ENCODE measurements at regions not wholly inside any gene's neighbourhood (a gene's known extent, or its start where the extent isn't known, plus 50 kb on each side); places are given as distances from the start of the nearest gene placed in this dataset.
"Not testable (repeated sequence)": the region's sequence is repeated elsewhere in the genome, so short reads cannot be mapped to it uniquely, and the experiment has no call there.

- peak; percentile 77 for DNase-seq (ENCODE audit: low spot score)
Observed at GRCh38 chr2:196486146-196486545, 153.4 kb upstream of the CCDC150 start.

GRCh38 chr2:196487417-196487816 is 152.1 kb upstream of the CCDC150 start:
- no peak for DNase-seq (ENCODE audit: low spot score)

- no peak for DNase-seq (ENCODE audit: low spot score)
Observed at GRCh38 chr2:196489371-196489770, 150.1 kb upstream of the CCDC150 start.

- no peak for DNase-seq (ENCODE audit: low spot score)
Observed at GRCh38 chr2:196492946-196493345, 146.6 kb upstream of the CCDC150 start.

- DNase-seq (ENCODE audit: low spot score) = no peak
Observed at GRCh38 chr2:196498962-196499361, 140.6 kb upstream of the CCDC150 start.

- DNase-seq (ENCODE audit: low spot score) = no peak
Observed at GRCh38 chr2:196499686-196500085, 139.8 kb upstream of the CCDC150 start.

GRCh38 chr2:196500686-196501431 is 138.7 kb upstream of the CCDC150 start:
- DNase-seq (ENCODE audit: low spot score) = no peak

- no peak for DNase-seq (ENCODE audit: low spot score)
Observed at GRCh38 chr2:196501836-196502235, 137.7 kb upstream of the CCDC150 start.

GRCh38 chr2:196502386-196502785 is 137.1 kb upstream of the CCDC150 start:
- no peak for DNase-seq (ENCODE audit: low spot score)

GRCh38 chr2:196503398-196503797 is 136.1 kb upstream of the CCDC150 start:
- no peak for DNase-seq (ENCODE audit: low spot score)

- DNase-seq (ENCODE audit: low spot score) = no peak
Observed at GRCh38 chr2:196504788-196505187, 134.7 kb upstream of the CCDC150 start.

- DNase-seq (ENCODE audit: low spot score) = no peak
Observed at GRCh38 chr2:196510246-196510645, 129.3 kb upstream of the CCDC150 start.

- DNase-seq (ENCODE audit: low spot score) = no peak
Observed at GRCh38 chr2:196511258-196512168, 128.0 kb upstream of the CCDC150 start.

GRCh38 chr2:196513796-196514526 is 125.6 kb upstream of the CCDC150 start:
- no peak for DNase-seq (ENCODE audit: low spot score)

- no peak for DNase-seq (ENCODE audit: low spot score)
Observed at GRCh38 chr2:196514641-196515040, 124.9 kb upstream of the CCDC150 start.

- no peak for DNase-seq (ENCODE audit: low spot score)
Observed at GRCh38 chr2:196515051-196515450, 124.5 kb upstream of the CCDC150 start.

- no peak for DNase-seq (ENCODE audit: low spot score)
Observed at GRCh38 chr2:196515608-196516007, 123.9 kb upstream of the CCDC150 start.

GRCh38 chr2:196516564-196516963 is 123.0 kb upstream of the CCDC150 start:
- no peak for DNase-seq (ENCODE audit: low spot score)

GRCh38 chr2:196520605-196521004 is 118.9 kb upstream of the CCDC150 start:
- no peak for DNase-seq (ENCODE audit: low spot score)

GRCh38 chr2:196526981-196527725 is 112.4 kb upstream of the CCDC150 start:
- DNase-seq (ENCODE audit: low spot score) = not testable (repeated sequence)

- DNase-seq (ENCODE audit: low spot score) = peak; percentile 48
Observed at GRCh38 chr2:196528486-196529223, 110.9 kb upstream of the CCDC150 start.
